Esophagus muscularis mucosa (tissue), 4 donors: ENCODE measurements at regions not wholly inside any gene's neighbourhood (a gene's known extent, or its start where the extent isn't known, plus 50 kb on each side); places are given as distances from the start of the nearest gene placed in this dataset.

ENCODE experiments used
- EP300 ChIP-seq: sonication (generic); formaldehyde crosslinking; IDR thresholded peaks from one replicate; pipeline ENCODE4 v1.6.1; 2017; ENCODE audit warnings: antibody characterized with exemption
- POLR2A ChIP-seq: fragments of 450-650 bp; IDR thresholded peaks from one replicate; pipeline ENCODE4 v1.6.1; 2017; ENCODE audit warnings: antibody characterized with exemption, moderate library complexity, mild to moderate bottlenecking, low read depth
- TF ChIP-seq, protein P1 (sequence below), 3 experiments: fragments of 200-600 bp in 2 of 3; fragments of 450-650 bp in 1 of 3; sonication (generic) in 2 of 3; IDR thresholded peaks; one replicate each; pipeline ENCODE4 v1.5.1; 2017 to 2019; ENCODE audit warnings: antibody characterized with exemption in 3 of 3, mild to moderate bottlenecking in 2 of 3, moderate library complexity in 1 of 3

DNA sequence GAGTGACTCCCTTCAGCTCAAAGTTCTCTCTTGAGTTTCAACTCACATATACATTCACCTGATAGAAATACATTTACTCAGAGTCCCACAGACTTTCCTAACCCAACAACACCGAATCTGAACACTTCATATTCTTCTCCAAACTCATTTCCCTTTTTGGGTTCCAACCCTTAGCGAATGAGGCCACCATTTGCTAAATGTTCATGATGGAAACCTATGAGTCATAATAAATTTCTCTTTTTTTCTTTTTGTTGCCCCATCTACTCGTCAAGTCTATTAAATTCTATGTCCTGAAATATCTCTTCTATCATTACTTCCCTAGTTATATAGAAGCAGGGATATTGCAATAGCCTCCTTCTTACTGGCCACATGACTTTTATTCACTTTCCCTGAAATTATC, 100.1 kb downstream of the HLX start:
- TF ChIP-seq POLR2A, result no peak
- TF ChIP-seq EP300, result no peak
- TF ChIP-seq, protein P1, sequence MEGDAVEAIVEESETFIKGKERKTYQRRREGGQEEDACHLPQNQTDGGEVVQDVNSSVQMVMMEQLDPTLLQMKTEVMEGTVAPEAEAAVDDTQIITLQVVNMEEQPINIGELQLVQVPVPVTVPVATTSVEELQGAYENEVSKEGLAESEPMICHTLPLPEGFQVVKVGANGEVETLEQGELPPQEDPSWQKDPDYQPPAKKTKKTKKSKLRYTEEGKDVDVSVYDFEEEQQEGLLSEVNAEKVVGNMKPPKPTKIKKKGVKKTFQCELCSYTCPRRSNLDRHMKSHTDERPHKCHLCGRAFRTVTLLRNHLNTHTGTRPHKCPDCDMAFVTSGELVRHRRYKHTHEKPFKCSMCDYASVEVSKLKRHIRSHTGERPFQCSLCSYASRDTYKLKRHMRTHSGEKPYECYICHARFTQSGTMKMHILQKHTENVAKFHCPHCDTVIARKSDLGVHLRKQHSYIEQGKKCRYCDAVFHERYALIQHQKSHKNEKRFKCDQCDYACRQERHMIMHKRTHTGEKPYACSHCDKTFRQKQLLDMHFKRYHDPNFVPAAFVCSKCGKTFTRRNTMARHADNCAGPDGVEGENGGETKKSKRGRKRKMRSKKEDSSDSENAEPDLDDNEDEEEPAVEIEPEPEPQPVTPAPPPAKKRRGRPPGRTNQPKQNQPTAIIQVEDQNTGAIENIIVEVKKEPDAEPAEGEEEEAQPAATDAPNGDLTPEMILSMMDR (IDR thresholded peaks at IDR 0.05), result no peak
